Activated B cell treated with CpG ODN at 0.5 μM for 24 hours (primary cell): ENCODE measurements at regions not wholly inside any gene's neighbourhood (a gene's known extent, or its start where the extent isn't known, plus 50 kb on each side); places are given as distances from the start of the nearest gene placed in this dataset.

Experiments
- ATAC-seq: fragments of 200-7000 bp; cut with Tn5 transposase; one replicate; pipeline ENCODE4 v1.10.0; 2021; ENCODE audit warnings: low read depth, mild to moderate bottlenecking, moderate library complexity
- CTCF ChIA-PET: fragments of 350-600 bp; sonication (Branson Sonifier 250); formaldehyde crosslinking; loops from one replicate; lab custom pipeline; 2021; ENCODE audit warnings: antibody characterized with exemption; lab: Charles Lee
- POLR2A ChIA-PET: fragments of 350-600 bp; sonication (Branson Sonifier 250); formaldehyde crosslinking; loops from one replicate; lab custom pipeline; 2021; ENCODE audit warnings: antibody characterized with exemption; lab: Charles Lee
- DNase-seq: peaks from one replicate; pipeline ENCODE4 v3.0.0; 2022
- H3K27ac Mint-ChIP-seq: one replicate; pipeline ENCODE4 v1.8.0; 2020; ENCODE audit warnings: mixed read lengths
- H3K27me3 Mint-ChIP-seq: one replicate; pipeline ENCODE4 v1.8.0; 2021; ENCODE audit warnings: mixed read lengths
- H3K36me3 Mint-ChIP-seq: one replicate; pipeline ENCODE4 v1.8.0; 2021; ENCODE audit warnings: low read depth, mixed read lengths
- H3K4me1 Mint-ChIP-seq: one replicate; pipeline ENCODE4 v1.8.0; 2021; ENCODE audit warnings: mixed read lengths
- H3K4me3 Mint-ChIP-seq: one replicate; pipeline ENCODE4 v1.8.0; 2020; ENCODE audit warnings: mild to moderate bottlenecking, mixed read lengths
- H3K9me3 Mint-ChIP-seq: one replicate; pipeline ENCODE4 v1.8.0; 2020; ENCODE audit warnings: mixed read lengths
- intact Hi-C: fragments of 100-400 bp; cut with micrococcal nuclease; formaldehyde crosslinking; loops from one replicate; pipeline ENCODE4 v1.15.1; 2024
- TF ChIP-seq, protein P1 (sequence below): fragments of 200-600 bp; IDR thresholded peaks from one replicate; pipeline ENCODE4 v1.8.0; 2022; ENCODE audit warnings: antibody characterized with exemption, mild to moderate bottlenecking

- Mint-ChIP-seq H3K27me3 (peaks cover 5% of the 10 kb centered on the region), H3K4me1 (peaks cover 7% of the 10 kb centered on the region), H3K36me3 (no peaks in the 10 kb centered on the region), H3K4me3 (no peak overlapping the region), H3K27ac (no peak overlapping the region), H3K9me3 (no peaks in the 10 kb centered on the region)
- ATAC-seq, result no peak
- no peak for DNase-seq
- ChIA-PET POLR2A (no interaction called here), CTCF (interaction anchor here (2.1 kb wide), 1 partner anchor 270 kb away, joined by 4 read pairs; no protein-coding TSS in a partner anchor)
- TF ChIP-seq, protein P1, sequence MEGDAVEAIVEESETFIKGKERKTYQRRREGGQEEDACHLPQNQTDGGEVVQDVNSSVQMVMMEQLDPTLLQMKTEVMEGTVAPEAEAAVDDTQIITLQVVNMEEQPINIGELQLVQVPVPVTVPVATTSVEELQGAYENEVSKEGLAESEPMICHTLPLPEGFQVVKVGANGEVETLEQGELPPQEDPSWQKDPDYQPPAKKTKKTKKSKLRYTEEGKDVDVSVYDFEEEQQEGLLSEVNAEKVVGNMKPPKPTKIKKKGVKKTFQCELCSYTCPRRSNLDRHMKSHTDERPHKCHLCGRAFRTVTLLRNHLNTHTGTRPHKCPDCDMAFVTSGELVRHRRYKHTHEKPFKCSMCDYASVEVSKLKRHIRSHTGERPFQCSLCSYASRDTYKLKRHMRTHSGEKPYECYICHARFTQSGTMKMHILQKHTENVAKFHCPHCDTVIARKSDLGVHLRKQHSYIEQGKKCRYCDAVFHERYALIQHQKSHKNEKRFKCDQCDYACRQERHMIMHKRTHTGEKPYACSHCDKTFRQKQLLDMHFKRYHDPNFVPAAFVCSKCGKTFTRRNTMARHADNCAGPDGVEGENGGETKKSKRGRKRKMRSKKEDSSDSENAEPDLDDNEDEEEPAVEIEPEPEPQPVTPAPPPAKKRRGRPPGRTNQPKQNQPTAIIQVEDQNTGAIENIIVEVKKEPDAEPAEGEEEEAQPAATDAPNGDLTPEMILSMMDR, result no peak
- intact Hi-C loops, result no loop called here
These were observed 59.3 kb upstream of the CARMIL1 start for GRCh38 chr6:25219917-25220278.

DNA sequence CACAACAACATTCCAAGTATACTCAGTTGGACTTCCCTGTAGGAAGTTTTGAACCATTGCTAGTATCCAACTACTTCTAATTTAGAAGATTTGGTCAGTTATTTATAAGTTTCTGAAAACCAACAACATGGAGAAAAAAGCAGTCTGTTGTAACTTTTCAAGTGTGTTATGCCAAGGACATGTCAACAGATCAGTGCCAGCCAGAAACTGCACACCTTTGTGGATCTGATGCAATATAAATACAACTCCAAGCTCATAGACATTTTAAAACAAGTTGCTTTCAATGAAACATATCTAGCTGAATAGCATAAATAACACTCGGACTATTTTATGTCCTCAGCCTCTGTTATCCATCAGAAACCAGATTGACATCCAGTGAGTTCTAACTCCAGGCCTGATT is 58.3 kb upstream of the CARMIL1 start:
- H3K27ac Mint-ChIP-seq, result no peak overlapping the region
- peaks cover 7% of the 10 kb centered on the region for H3K4me1 Mint-ChIP-seq
- ATAC-seq (no peak), DNase-seq (no peak)
- ChIA-PET POLR2A (no interaction called here), CTCF (interaction anchor here (0.8 to 2.1 kb wide), 2 partner anchors 269 to 336 kb away, joined by 3 to 4 read pairs; no protein-coding TSS in a partner anchor)
- H3K36me3 Mint-ChIP-seq, result no peaks in the 10 kb centered on the region
- peaks cover 5% of the 10 kb centered on the region for H3K27me3 Mint-ChIP-seq
- no peaks in the 10 kb centered on the region for H3K9me3 Mint-ChIP-seq
- H3K4me3 Mint-ChIP-seq, result no peak overlapping the region
- intact Hi-C loops, result no loop called here
- TF ChIP-seq, protein P1, result no peak

GRCh38 chr6:25222006-25222678 is 57.0 kb upstream of the CARMIL1 start:
- H3K36me3 Mint-ChIP-seq, result no peaks in the 10 kb centered on the region
- H3K27me3 Mint-ChIP-seq, result peaks cover 5% of the 10 kb centered on the region
- intact Hi-C loops, result loop anchor here (2.0 kb wide), 3 partner anchors 43 to 721 kb away; no protein-coding TSS in a partner anchor
- peaks cover 7% of the 10 kb centered on the region for H3K4me1 Mint-ChIP-seq
- ChIA-PET POLR2A (no interaction called here), CTCF (interaction anchor here (1.6 to 4.0 kb wide), 7 partner anchors 44 to 380 kb away, joined by 4 to 61 read pairs (median 15); no protein-coding TSS in a partner anchor)
- H3K27ac Mint-ChIP-seq, result no peak overlapping the region
- H3K4me3 Mint-ChIP-seq, result no peak overlapping the region
- no peaks in the 10 kb centered on the region for H3K9me3 Mint-ChIP-seq
- ATAC-seq, result no peak
- TF ChIP-seq, protein P1, result no peak
- DNase-seq, result no peak

DNA sequence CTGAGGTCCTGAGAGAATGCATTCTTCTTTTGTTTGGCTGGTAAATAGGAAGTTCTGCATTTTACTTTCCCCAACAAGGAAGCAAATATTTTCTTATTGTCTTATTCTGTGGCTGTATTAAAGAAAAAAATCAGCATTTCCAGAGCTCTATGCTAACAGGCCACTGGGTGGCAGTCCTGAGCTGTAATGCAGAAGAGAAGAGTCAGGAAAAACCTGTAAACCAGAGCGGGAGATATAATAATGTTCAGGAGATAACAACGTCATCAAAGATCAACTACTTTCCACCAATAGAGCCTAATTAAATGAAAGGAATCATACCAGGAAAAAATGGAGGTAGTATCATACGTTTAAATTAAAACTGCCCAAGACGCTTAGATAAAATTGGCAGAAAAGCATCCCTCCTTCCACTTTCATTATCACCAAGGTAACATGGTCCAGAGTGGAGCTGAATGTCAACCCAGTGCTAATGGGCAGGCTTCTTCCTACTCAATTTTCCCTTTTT is 55.6 kb upstream of the CARMIL1 start:
- Mint-ChIP-seq H3K9me3 (no peaks in the 10 kb centered on the region), H3K27ac (no peak overlapping the region), H3K36me3 (no peaks in the 10 kb centered on the region), H3K4me1 (peaks cover 7% of the 10 kb centered on the region), H3K27me3 (peaks cover 5% of the 10 kb centered on the region), H3K4me3 (peak overlapping the region; percentile 65)
- TF ChIP-seq, protein P1, result peak; percentile 65
- CTCF ChIA-PET, result interaction anchor here (0.7 to 4.0 kb wide), 22 partner anchors 8 to 780 kb away, joined by 3 to 61 read pairs (median 6); partner anchors contain the start of gene CARMIL1
- intact Hi-C loops, result loop anchor here (1.0 to 2.0 kb wide), 6 partner anchors 41 to 719 kb away; no protein-coding TSS in a partner anchor
- DNase-seq, result peak; percentile 28
- POLR2A ChIA-PET, result no interaction called here
- ATAC-seq, result peak; percentile 50

DNA sequence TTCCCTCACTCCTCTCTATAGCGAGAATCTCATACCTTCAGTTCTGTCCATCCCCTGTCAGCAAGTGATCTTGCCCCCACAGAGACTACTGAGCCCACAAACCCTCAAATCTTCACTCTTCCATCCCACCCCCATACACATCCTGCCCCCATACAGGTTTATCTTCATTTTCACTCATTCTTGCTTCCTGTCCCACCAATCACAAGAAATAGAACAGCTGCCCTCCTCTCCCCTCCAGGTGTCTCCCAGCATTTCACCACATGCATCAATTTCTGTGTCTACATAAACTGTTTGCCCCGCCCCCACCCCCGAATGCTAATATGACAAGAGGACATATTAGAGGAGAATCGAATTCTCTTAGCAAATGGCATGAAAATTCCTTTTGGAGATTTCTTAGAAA is 54.9 kb upstream of the CARMIL1 start:
- H3K27ac Mint-ChIP-seq, result no peak overlapping the region
- no peak for DNase-seq
- ChIA-PET POLR2A (no interaction called here), CTCF (interaction anchor here (1.1 to 4.0 kb wide), 12 partner anchors 9 to 780 kb away, joined by 3 to 61 read pairs (median 8); partner anchors contain the start of gene CARMIL1)
- H3K4me1 Mint-ChIP-seq, result peaks cover 7% of the 10 kb centered on the region
- H3K9me3 Mint-ChIP-seq, result no peaks in the 10 kb centered on the region
- TF ChIP-seq, protein P1, result no peak
- ATAC-seq, result no peak
- intact Hi-C loops, result loop anchor here (2.0 kb wide), 1 partner anchor 779 kb away; no protein-coding TSS in a partner anchor
- H3K36me3 Mint-ChIP-seq, result no peaks in the 10 kb centered on the region
- no peak overlapping the region for H3K4me3 Mint-ChIP-seq
- H3K27me3 Mint-ChIP-seq, result peaks cover 5% of the 10 kb centered on the region
